GM23248 (cell line): ENCODE measurements at regions not wholly inside any gene's neighbourhood (a gene's known extent, or its start where the extent isn't known, plus 50 kb on each side); places are given as distances from the start of the nearest gene placed in this dataset.

Experiments used
- DNase-seq: peaks from one replicate; pipeline ENCODE4 v3.0.0-alpha.2; 2015
- H2AFZ ChIP-seq: fragments of 200-600 bp; sonication (generic); 2 replicates; pipeline ENCODE4 v1.6.1; 2016; ENCODE audit warnings: antibody characterized with exemption
- H3F3A ChIP-seq: fragments of 200-600 bp; sonication (generic); 2 replicates; pipeline ENCODE4 v1.6.1; 2016; ENCODE audit warnings: mild to moderate bottlenecking, antibody characterized with exemption, mixed run types; ENCODE audit not compliant: insufficient read depth
- H3K27ac ChIP-seq: fragments of 200-600 bp; sonication (generic); 2 replicates; pipeline ENCODE4 v1.5.1; 2016; ENCODE audit warnings: mild to moderate bottlenecking
- H3K27me3 ChIP-seq: fragments of 200-600 bp; sonication (generic); replicated peaks from 2 replicates; pipeline ENCODE4 v1.6.1; 2016; ENCODE audit warnings: mild to moderate bottlenecking; ENCODE audit not compliant: insufficient read depth
- H3K36me3 ChIP-seq: fragments of 200-600 bp; sonication (generic); 2 replicates; pipeline ENCODE4 v1.6.1; 2016; ENCODE audit warnings: low read depth, mild to moderate bottlenecking
- H3K4me1 ChIP-seq: fragments of 200-600 bp; sonication (generic); 2 replicates; pipeline ENCODE4 v1.6.1; 2016; ENCODE audit warnings: mild to moderate bottlenecking; ENCODE audit not compliant: insufficient read depth
- H3K4me2 ChIP-seq: fragments of 200-600 bp; sonication (generic); one replicate; pipeline ENCODE4 v1.6.1; 2016; ENCODE audit warnings: mild to moderate bottlenecking; ENCODE audit not compliant: unreplicated experiment
- H3K4me3 ChIP-seq: fragments of 200-600 bp; sonication (generic); 2 replicates; pipeline ENCODE4 v1.5.1; 2016; ENCODE audit warnings: mild to moderate bottlenecking
- H3K79me2 ChIP-seq: fragments of 200-600 bp; sonication (generic); 2 replicates; pipeline ENCODE4 v1.6.1; 2016; ENCODE audit warnings: mild to moderate bottlenecking; ENCODE audit not compliant: insufficient read depth
- H3K9ac ChIP-seq: fragments of 200-600 bp; sonication (generic); 2 replicates; pipeline ENCODE4 v1.6.1; 2016; ENCODE audit warnings: mild to moderate bottlenecking
- H3K9me2 ChIP-seq: fragments of 200-600 bp; sonication (generic); 2 replicates; pipeline ENCODE4 v1.6.1; 2016; ENCODE audit warnings: mixed run types, mild to moderate bottlenecking, moderate library complexity; ENCODE audit not compliant: insufficient read depth
- H3K9me3 ChIP-seq: fragments of 200-600 bp; sonication (generic); one replicate; pipeline ENCODE4 v1.6.1; 2017; ENCODE audit warnings: low read depth
- H4K20me1 ChIP-seq: fragments of 200-600 bp; sonication (generic); 2 replicates; pipeline ENCODE4 v1.6.0; 2016; ENCODE audit not compliant: insufficient read depth
- EZH2 ChIP-seq: fragments of 200-600 bp; sonication (generic); IDR thresholded peaks from 2 replicates; pipeline ENCODE4 v1.6.1; 2018; ENCODE audit warnings: antibody characterized with exemption, mild to moderate bottlenecking; ENCODE audit not compliant: insufficient read depth, poor library complexity, severe bottlenecking
- EZH2phosphoT487 ChIP-seq: fragments of 200-600 bp; sonication (generic); IDR thresholded peaks from 2 replicates; pipeline ENCODE4 v1.6.1; 2018; ENCODE audit warnings: antibody characterized with exemption, moderate library complexity, mild to moderate bottlenecking, low read depth; ENCODE audit not compliant: insufficient read depth
- WGBS, 2 experiments: methylation state at CpG; one replicate each; pipeline ENCODE4 v1.1.6; 2015 to 2017; ENCODE audit warnings: low lambda C conversion rate in 2 of 2, low coverage in 1 of 2; ENCODE audit errors: missing lambda C conversion rate in 2 of 2; 5-methylcytosine and 5-hydroxymethylcytosine counted together
- in situ Hi-C: fragments of 300-500 bp; cut with MboI; formaldehyde crosslinking; loops from 2 replicates; pipeline ENCODE4 v1.15.0; 2020

GRCh38 chr11:32511926-32512325 lies 71.7 kb upstream of the EIF3M start:
- H3K9ac ChIP-seq: no peak overlapping the region
- no peak for TF ChIP-seq EZH2phosphoT487
- TF ChIP-seq EZH2: no peak
- no peak overlapping the region for H3K4me3 ChIP-seq
- no peaks in the 10 kb centered on the region for H4K20me1 ChIP-seq
- no peaks in the 10 kb centered on the region for H3K27me3 ChIP-seq
- no peak overlapping the region for H3K4me2 ChIP-seq
- H3K9me3 ChIP-seq: no peaks in the 10 kb centered on the region
- in situ Hi-C loops: no loop called here
- no peak overlapping the region for H3K27ac ChIP-seq
- no peaks in the 10 kb centered on the region for H3K79me2 ChIP-seq
- H3K36me3 ChIP-seq: no peaks in the 10 kb centered on the region
- H3K4me1 ChIP-seq: no peaks in the 10 kb centered on the region
- no peak overlapping the region for H2AFZ ChIP-seq
- WGBS, 2 experiments: 6 to 7% methylated on average over 5 of the region's 5 CpGs
- no peaks in the 10 kb centered on the region for H3K9me2 ChIP-seq
- H3F3A ChIP-seq: no peaks in the 10 kb centered on the region
- DNase-seq: no peak

- H3K4me1 ChIP-seq: no peaks in the 10 kb centered on the region
- H3K27ac ChIP-seq: no peak overlapping the region
- no peaks in the 10 kb centered on the region for H3K9me2 ChIP-seq
- TF ChIP-seq EZH2phosphoT487 (no peak), EZH2 (no peak)
- no peaks in the 10 kb centered on the region for H3K79me2 ChIP-seq
- no peak for DNase-seq
- no peaks in the 10 kb centered on the region for H3K27me3 ChIP-seq
- 0 to 7% methylated on average over 3 of the region's 3 CpGs for WGBS, 2 experiments
- no peak overlapping the region for H3K9ac ChIP-seq
- H2AFZ ChIP-seq: no peak overlapping the region
- no peaks in the 10 kb centered on the region for H4K20me1 ChIP-seq
- no peak overlapping the region for H3K4me3 ChIP-seq
- H3K9me3 ChIP-seq: no peaks in the 10 kb centered on the region
- in situ Hi-C loops: no loop called here
- no peak overlapping the region for H3K4me2 ChIP-seq
- H3F3A ChIP-seq: no peaks in the 10 kb centered on the region
- no peaks in the 10 kb centered on the region for H3K36me3 ChIP-seq
Observed at GRCh38 chr11:32510039-32510438, 73.6 kb upstream of the EIF3M start.

- in situ Hi-C loops: no loop called here
- H4K20me1 ChIP-seq: no peaks in the 10 kb centered on the region
- H3K36me3 ChIP-seq: no peaks in the 10 kb centered on the region
- no peaks in the 10 kb centered on the region for H3F3A ChIP-seq
- no peaks in the 10 kb centered on the region for H3K4me1 ChIP-seq
- H3K27me3 ChIP-seq: no peaks in the 10 kb centered on the region
- no peak overlapping the region for H2AFZ ChIP-seq
- H3K9me2 ChIP-seq: no peaks in the 10 kb centered on the region
- no peak overlapping the region for H3K4me3 ChIP-seq
- no peak overlapping the region for H3K9ac ChIP-seq
- WGBS, 2 experiments: 0% methylated on average over 1 of the region's 1 CpG
- no peak overlapping the region for H3K4me2 ChIP-seq
- no peak overlapping the region for H3K27ac ChIP-seq
- TF ChIP-seq EZH2phosphoT487 (no peak), EZH2 (no peak)
- no peaks in the 10 kb centered on the region for H3K79me2 ChIP-seq
- DNase-seq: no peak
- H3K9me3 ChIP-seq: no peaks in the 10 kb centered on the region
Observed at GRCh38 chr11:32508780-32509179, 73.4 kb upstream of the WT1 start.

GRCh38 chr11:32500001-32500400 lies 64.7 kb upstream of the WT1 start:
- in situ Hi-C loops: no loop called here

GRCh38 chr11:32497951-32498350 lies 62.6 kb upstream of the WT1 start:
- no peaks in the 10 kb centered on the region for H3F3A ChIP-seq
- no peak overlapping the region for H3K9ac ChIP-seq
- H3K79me2 ChIP-seq: no peaks in the 10 kb centered on the region
- in situ Hi-C loops: no loop called here
- no peaks in the 10 kb centered on the region for H4K20me1 ChIP-seq
- H3K27ac ChIP-seq: no peak overlapping the region
- no peaks in the 10 kb centered on the region; the same call in none of the 2 replicates for H3K27me3 ChIP-seq
- H3K36me3 ChIP-seq: no peaks in the 10 kb centered on the region
- TF ChIP-seq EZH2phosphoT487: no peak
- no peak overlapping the region for H3K4me2 ChIP-seq
- no peaks in the 10 kb centered on the region for H3K4me1 ChIP-seq
- DNase-seq: no peak
- no peaks in the 10 kb centered on the region for H3K9me3 ChIP-seq
- H3K9me2 ChIP-seq: no peaks in the 10 kb centered on the region
- 4 to 8% methylated on average over 2 of the region's 2 CpGs for whole genome bisulfite sequencing, 2 experiments
- H3K4me3 ChIP-seq: no peak overlapping the region
- no peak overlapping the region for H2AFZ ChIP-seq

More at GRCh38 chr11:32500001-32500400, 64.7 kb upstream of the WT1 start:
- no peak for TF ChIP-seq EZH2
- Histone ChIP-seq H3K9ac (no peak overlapping the region), H4K20me1 (no peaks in the 10 kb centered on the region), H2AFZ (no peak overlapping the region), H3K4me2 (no peak overlapping the region), H3K4me1 (no peaks in the 10 kb centered on the region), H3K27ac (no peak overlapping the region), H3K36me3 (no peaks in the 10 kb centered on the region), H3K27me3 (peaks cover 2% of the 10 kb centered on the region; the same call in 1 of the 2 replicates), H3K4me3 (no peak overlapping the region), H3K9me2 (no peaks in the 10 kb centered on the region), H3F3A (no peaks in the 10 kb centered on the region), H3K9me3 (no peaks in the 10 kb centered on the region), H3K79me2 (no peaks in the 10 kb centered on the region)
- DNase-seq: no peak
- 8% methylated on average over 5 of the region's 5 CpGs for WGBS, 2 experiments
